ENCODE measurements at regions not wholly inside any gene's neighbourhood (a gene's known extent, or its start where the extent isn't known, plus 50 kb on each side); places are given as distances from the start of the nearest gene placed in this dataset.
A peak's percentile ranks its signal among the peaks of the same experiment; 100 is the strongest.
"Not testable (repeated sequence)": the region's sequence is repeated elsewhere in the genome, so short reads cannot be mapped to it uniquely, and the experiment has no call there.

DNA sequence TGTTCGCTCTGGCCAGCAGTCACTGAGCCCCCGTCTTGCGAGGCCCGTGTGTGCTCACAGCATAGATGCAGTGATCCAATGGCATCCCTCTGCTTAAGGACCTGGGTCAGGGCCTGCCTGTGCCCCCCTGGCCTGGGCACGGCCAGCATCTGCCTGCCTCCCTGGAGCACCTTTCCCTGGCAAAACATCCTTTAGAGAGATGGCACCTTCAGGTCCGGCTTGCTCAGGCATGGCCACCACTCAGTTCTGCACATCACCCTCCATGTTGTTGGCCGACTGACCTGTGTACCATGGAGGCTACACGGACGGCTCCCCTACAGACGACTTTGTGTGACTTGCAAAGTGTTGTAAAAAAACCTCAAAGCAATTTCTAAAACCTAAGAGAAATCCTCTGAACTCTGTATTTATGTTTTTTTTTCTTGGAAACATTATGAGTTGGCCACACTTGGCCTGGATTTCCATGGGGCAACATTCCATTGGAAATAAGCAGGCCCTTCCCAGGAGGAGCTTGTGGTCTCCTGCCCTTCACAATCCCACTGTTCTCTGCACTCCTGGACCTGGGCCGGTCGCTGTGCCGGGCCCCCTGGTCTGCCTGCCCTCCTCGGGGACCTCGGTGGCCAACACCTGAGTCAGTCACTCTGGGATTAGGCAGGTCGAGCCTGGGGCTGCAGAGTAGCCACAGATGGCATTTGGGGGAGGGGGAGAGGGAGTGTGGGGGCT is 592.4 kb downstream of the TBC1D22A start:
- DNase-seq, result no peak

DNA sequence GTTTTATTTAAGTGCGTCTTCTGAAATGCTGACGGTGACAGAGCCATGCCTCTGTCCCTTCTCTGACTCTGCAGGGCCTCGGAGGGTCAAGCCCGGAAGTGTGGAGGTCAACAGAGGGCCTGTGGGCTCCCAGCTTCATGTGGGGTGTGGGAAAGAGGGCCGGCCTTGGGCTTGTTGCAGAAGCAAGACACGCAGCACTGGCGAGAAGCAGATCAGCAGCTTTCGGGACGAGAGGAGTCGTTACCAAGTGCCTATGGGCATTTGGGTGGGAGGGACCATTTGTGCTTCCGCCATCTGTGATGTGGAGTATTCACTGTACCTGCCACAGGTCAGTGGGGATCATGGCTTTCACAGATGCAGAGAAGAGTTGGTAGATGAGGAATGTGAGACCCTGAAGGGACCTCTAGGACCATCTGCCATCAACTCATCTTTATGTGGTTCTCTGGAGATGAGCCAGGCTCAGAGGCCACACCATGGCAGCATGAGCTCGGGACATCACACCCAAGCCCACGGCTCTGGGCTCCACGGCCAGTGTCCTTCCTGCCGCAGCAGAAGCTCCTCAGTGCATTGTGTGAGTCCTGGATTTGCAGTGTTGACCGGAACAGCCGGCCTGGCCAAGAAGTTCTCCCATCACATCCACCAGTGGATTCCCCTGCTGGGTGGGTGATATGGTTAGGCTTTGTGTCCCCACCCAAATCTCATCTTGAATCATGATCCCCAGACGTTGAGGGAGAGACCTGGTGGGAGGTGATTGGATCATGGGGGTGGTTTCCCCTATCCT is 590.7 kb downstream of the TBC1D22A start:
- DNase-seq, result no peak

DNA sequence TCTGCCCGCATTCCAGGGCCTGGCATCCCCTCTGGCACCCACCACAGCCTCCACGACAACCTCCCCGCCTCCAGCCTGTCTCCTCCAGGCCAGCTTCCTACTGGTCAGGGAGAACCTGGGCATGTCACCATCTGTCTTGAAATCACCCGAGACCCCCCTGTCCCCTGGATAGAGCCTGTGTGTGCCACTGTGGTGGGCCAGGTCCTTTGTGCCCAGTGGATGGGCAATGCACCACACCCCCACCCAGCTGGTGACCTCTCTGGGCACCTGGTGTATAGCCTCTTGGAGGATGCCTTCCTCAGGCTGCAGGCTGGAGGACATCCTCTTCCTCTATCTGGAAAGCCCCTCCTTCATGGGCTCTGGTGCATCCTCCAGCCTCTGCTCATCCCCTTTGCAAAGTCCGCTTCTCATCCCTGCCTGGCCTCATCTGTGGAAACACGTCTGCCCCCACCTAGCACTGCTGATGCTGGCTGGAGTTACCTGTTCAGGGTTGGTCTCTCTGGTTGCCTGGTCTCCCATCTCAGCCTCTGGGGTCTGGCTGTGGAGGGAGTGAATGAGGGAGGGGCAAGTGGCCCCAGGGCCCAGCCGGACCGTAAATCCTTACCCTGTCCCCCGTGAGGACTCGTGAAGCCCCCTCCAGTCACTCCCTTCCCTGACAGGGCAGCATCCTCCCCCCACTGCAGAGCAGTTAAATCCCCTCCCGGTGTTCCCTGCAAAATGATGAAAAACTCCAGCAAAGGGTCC is 589.6 kb downstream of the TBC1D22A start:
- DNase-seq, result no peak

DNA sequence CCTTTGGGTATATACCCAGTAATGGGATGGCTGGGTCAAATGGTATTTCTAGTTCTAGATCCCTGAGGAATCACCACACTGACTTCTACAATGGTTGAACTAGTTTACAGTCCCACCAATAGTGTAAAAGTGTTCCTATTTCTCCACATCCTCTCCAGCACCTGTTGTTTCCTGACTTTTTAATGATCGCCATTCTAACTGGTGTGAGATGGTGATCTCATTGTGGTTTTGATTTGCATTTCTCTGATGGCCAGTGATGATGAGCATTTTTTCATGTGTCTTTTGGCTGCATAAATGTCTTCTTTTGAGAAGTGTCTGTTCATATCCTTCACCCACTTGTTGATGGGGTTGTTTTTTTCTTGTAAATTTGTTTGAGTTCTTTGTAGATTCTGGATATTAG is 583.8 kb downstream of the TBC1D22A start:
- not testable (repeated sequence) for DNase-seq

DNA sequence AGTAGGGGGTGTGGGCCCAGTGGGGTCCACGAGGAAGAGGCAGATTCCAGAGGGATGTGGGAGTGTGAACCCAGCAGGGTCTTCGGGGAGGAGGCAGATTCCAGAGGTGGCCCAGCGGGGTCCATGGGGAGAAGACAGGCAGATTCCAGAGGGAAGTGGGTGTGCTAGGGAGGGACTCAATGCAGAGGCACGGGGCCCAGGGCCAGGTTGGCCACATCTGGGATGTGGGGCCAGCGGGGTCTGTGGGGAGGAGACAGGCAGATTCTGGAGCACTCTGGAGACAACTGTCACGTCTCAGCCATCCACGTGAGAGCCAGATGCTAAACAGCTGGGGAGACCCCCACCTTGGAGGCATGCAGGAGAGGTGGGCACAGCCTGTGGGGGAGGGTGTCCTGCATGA is 582.6 kb downstream of the TBC1D22A start:
- DNase-seq, result no peak

DNA sequence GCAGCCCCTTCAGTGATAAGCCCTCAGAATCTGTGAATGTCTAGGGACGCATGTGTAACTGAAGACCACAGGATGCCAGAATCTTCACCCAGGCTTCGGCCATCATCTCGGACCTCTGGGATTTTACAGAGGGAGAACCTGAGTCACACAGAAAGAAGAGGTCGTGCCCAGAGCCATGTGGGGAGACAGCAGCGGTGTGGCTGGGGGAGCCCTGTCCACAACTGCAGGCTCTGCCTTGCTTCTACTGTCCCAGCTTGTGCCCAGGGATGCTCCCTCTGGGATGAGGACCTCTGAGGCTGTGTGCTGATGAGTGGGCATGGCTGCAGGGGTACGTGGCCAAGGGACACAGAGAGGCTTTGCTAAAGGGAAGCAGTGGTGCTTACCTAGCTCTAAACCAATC is 582.0 kb downstream of the TBC1D22A start:
- no peak for DNase-seq

DNA sequence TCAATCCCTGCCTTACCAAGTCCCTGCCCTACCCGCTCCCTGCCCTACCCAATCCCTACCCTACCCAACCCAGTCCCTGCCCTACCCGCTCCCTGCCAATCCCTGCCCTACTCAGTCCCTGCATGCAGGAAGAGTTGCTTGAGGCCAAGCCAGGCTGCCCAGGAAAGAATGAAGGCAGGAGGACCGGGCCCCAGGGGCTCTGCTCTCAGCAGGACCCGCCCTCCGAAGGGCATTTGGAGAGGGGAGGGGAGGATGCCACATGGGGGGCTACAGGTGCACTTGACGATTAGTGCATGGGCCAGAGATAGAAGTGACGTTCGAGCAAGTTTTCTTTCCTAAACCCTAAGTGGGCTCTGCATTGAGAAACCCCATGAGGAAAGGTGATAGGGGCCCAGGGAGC is 581.2 kb downstream of the TBC1D22A start:
- no peak for DNase-seq

DNA sequence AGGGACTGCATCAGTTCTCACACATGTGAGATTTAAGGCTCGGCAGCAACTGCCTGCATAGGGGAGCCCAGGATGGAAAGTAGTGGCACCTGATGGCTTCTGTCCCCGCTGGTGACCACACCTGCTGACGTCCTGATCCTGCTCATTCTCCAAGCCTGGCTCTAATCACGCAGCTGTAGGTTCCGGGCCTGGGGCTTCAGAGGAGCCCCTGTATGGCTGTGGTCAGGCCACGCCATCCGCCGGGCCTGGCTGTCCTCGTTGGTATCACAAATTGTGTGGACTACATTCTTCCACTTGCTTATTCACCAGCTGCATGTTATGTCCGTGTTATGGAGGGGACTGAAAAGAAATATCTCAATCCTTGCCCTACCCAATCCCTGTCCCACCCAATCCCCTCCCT is 580.0 kb downstream of the TBC1D22A start:
- DNase-seq, result no peak

DNA sequence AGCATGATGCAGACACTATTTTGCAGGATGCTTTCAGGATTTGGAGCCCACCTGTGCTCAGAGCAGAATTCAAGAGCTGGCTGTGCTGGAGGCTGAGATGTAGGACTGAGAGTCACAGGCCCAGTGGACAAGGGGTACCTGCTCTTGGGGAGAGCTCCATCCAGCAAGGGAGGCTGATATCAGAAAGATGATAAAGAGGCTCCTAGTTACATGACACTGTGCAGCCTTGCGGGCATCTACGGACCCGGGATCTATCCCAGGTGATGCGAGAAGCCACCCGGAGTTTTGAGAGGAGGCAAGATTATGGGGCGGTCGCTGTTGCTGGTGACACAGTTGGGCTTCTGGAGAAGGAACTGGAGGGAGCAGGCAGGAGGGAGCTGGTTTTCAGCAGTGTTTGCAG is 579.0 kb downstream of the TBC1D22A start:
- DNase-seq, result no peak

DNA sequence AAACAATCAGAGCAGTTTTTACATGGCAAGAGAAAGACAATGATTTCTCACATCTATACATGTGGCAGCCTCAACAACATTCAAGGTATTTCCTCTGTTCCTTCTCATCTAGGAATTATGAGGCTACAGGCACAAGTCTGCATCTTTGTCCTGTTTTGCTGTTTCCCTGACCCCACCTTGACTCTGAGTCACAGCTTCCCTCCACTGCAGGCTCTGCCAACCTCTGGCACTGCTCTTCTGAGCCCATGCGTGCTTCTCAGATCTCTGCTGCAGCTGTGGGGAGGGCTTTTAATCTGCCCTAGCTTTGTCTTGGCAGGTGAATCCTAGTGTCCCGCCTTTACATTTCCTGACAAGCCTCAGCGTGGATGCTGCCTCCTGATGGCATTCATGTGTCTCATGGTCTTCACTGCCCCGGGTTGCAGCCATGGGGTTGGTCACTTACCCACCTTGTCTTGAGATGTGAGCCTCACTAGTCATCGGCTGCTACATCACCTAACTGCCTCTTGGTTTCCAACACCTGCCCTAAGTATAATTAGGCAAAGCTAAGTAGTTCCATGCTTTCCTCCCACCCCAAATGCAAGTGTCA is 578.5 kb downstream of the TBC1D22A start:
- no peak for DNase-seq

DNA sequence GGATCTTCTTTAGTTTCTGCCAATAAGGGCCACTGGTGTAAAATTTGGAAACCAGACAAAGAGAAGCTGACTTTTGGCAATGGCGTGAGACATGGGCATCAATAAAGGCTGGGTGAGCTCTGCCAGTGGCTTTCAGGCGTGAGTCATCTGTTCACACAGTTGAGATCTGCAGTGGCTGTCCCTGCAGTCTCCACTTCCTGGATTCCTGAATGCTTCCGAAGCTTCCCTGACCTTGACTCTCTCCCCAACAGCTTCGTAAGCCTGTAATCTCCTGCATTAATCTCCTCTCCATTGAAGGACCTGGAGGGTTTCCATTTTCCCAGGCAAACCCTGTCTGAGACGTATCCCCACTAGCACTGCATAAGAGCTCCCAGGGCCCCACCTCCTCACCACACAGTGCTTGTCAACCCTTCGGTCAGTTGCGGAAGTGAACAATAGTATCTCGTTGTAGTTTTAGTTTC is 574.7 kb downstream of the TBC1D22A start:
- DNase-seq, result peak; percentile 58

DNA sequence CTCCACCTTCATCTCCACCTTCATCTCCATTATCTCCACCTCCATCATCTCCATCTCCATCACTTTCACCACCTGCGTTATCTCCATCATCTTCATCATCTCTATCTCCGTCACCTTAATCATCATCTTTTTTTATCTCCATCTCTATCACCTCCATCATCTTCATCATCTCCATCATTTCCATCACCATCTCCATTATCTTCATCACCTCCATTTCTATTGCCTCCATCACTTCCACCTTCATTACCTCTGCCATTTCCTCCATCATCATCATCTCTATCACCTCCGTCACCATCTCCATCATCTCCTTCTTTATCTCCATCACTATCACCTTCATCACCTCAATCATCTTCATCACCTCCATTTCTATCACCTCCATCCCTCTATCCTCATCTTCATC is 573.5 kb downstream of the TBC1D22A start:
- DNase-seq, result no peak

DNA sequence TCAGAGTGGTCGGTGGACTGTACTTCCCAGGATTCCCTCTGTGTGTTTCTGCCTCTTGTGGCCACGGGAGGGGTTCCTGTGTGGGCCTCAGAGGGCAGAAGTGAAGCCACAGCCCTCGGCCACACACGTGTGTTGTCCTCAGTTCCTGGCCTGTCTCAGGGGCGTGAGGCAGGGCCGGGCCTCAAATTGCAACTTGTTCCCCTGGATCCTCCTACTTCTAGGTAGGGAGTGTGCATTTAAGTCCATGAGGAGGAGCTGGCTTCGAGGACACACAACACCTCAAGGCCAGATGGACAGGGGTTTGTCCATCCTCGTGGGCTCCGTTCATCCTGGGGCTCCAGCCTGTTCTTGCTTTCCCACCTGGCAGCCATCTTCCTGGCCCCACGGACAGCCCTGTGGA is 573.0 kb downstream of the TBC1D22A start:
- DNase-seq, result no peak

DNA sequence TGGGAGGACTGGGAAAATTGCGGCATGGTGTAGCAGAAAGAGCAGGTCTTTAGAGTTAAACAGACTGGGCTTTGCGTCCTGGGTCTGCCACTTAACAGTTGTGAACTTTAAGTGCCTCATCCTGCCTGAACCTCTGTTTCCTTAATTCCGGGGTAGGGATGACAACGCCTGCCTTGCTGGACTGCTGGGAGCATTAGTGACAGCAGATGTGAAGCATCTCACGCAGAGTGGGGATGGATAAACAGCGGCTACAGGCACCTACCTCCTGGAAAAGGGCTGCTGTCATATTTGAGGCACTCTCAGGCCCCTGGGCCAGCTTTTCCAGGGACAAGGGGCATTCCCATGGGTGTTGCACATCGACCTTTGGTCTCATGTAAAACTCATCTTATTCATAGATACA is 572.2 kb downstream of the TBC1D22A start:
- DNase-seq, result no peak

DNA sequence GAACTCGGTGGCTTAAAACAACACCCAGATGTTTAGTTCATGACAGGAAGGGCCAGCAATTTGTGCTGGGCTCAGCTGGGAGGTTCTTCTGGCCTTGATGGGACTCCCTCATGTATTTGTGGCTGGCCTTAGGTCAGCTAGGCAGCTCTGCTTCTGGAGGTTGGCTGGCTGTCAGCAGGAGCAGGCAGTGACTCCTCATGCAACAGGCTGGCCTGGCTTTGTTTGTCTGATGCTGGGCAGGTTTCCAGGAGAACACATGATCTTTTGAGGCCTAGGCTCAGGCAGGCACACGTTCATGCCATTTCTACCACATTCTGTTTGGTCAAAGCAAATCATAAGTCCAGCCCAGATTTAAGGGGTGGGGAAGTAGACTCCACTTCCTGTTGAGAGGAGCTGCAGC is 571.2 kb downstream of the TBC1D22A start:
- no peak for DNase-seq

DNA sequence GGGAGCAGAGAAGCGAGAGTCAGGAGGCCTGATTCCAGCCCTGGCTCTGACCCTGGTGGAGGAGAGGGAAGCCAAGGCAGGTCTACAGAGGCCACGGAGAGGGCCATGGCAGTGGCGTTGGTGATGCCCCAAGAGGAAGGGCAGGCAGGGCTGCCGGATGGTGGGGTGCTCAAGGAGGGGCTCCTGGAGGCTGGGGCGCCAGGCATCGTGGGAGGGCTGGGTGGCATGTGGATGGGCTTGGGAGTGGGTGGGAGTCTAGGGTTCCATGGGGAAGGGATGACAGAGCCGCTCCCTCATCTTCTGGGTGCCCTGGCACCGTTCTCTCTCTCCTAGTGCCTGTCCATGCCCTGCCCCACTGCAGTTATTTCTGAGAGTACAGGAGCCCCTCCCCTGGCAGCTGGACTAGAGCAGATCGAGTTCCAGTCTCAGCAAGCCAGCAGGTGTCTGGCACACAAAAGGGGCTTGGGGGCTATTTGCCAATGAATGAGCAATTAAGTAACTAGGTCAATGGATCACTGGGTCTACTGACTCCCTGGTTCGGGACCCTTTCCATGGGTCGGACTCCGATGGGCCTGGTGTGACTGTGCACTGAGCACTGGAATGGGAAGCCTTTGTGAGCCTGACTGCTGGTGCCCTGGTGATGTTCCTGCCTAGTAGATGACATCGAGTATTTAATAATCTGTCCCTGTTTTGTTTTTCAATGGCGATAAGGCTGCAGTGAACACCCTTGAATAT is 570.0 kb downstream of the TBC1D22A start:
- no peak for DNase-seq

DNA sequence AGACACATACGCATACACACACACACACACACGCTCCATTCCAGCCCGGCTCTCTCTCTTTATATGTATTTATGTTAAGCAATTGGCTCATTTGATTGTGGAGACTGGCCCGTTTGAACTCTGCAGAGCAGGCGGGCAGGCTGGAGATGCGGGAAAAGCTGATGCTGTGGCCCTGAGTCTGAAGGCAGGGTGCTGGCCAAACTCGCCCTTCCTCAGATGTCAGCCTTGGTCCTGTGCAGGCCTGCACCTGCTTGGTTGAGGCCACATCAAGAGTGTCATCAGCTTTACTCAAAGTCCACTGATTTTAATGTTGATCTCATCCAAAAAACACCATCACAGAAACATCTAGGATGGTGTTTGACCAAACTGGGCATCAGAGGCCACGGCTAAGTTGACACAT is 569.3 kb downstream of the TBC1D22A start:
- DNase-seq, result no peak

DNA sequence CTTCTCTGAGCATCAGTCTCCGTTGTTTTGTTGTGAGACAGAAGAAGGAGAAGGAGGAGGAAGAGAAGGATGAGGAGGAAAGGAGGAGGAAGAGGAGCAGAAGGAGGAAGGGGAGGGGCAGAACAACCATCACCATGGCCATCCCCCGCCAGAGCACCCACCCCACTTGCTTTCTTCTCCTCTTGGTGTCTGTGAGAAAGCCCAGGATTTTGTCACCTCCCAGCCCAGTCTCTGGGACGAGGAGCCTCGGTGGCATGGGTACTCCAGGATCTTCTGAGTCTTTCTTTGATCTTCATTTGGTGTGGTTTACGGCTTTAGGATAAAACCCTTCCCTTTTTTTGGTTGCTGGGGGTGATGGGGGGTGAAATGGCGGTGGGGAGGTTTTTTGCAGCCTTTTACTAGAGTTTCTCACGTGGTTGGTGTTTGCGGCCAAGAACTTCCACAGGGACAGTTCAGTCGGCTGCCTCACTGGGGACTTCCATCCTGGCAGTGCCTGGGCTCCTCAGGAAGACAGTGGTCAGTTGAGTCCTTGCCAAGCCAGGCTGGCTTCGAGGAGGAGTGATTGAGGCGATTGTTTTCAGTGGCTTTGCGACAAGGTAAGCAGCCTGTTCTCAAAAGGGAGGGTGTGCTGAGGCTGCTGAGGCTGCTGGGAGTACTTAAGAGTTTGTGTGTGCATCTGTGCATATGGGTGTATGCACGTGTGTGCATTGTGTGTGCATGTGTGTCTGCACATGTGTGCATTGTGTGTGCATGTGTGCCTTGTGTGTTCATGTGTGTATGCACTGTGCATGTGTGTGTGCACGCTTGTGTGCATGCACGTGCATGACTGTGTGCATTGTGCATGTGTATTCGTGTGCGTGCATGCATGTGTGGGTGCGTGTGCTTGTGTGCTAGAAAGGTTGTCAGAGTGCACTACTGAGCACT is 567.5 kb downstream of the TBC1D22A start:
- DNase-seq, result no peak

DNA sequence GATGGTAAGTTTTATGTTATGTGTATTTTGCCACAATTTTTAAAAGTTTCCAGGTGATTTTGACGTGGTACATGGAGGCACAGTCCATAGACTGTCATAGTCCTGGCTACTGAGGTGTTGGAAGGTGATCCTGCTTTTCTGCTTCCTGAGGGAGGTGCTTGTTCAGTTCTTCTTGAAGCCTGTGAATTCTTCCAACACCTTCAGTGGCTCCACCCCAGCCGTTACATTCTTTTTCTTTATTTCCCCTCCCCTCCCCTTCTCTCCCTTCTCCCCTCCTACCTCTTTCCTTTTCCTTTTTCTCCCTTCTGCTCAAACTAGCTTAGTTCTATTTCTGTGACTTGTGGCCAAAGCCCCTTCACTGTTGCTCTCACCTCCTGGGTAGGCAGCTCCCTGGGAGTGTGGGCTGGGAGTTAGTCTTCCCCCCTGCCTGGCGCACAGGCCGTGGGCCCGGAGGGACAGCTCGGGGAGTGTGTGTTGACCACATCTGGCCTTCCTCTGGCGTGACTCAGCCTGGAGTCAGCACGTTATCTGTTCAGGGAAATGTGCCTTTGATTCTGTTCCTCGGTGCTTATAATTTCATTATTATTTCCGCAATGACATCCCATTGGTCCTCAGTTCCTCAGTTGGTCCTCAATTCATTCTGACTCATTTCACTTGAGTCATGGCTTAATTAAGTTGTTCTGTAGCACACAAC is 566.2 kb downstream of the TBC1D22A start:
- DNase-seq, result no peak

DNA sequence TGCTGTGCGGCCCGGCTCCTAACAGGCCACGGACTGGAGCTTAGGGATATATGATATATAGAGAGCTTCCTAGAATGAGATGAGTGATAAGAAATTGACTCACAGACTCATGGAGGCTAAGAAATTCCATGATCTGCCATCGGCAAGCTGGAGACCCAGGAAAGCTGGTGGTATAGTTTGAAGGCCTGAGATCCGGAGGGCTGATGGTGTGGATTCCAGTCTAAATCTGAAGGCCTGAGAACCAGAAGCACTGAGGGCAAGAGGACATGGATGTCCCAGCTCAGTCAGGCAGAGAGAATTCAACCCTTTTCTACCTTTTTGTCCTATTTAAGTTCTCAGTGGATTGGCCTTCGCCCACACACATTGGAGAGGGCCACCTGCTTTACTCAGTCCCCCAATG is 564.8 kb downstream of the TBC1D22A start:
- DNase-seq, result no peak

DNA sequence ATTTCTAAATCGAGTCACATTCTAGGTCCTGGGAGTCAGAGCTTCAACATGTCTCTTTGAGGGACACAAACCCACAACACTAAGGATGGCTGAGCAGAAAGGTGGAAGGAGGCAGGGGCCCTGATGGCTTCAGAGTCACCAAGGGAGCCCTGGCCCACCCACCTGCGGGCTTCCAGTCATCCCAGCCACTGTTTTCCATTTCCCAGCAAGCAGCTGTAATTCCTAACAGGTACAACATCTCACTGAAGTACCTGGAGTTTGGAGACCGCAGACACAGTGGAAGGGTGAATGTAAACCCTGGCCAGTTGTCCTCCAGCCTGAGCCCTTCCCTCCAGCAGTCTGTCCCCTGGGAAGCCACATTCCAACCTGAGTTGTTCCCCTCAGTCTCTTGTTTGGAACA is 562.8 kb downstream of the TBC1D22A start:
- DNase-seq, result no peak
